Gastrocnemius medialis (tissue), 4 donors: ENCODE measurements at regions not wholly inside any gene's neighbourhood (a gene's known extent, or its start where the extent isn't known, plus 50 kb on each side); places are given as distances from the start of the nearest gene placed in this dataset.

Experiments
- POLR2A ChIP-seq, 2 donors: fragments of 450-650 bp; IDR thresholded peaks; one replicate each; pipeline ENCODE4 v1.6.1; 2017; ENCODE audit warnings: antibody characterized with exemption in 2 of 2, mild to moderate bottlenecking in 2 of 2, moderate library complexity in 2 of 2
- TF ChIP-seq, protein P1 (sequence below), 5 experiments: fragments of 450-650 bp in 3 of 5; fragments of 200-600 bp in 2 of 5; sonication (generic) in 2 of 5; IDR thresholded peaks in 4 of 5; conservative IDR thresholded peaks in 1 of 5; 1 replicate in 4 of 5; 2 replicates in 1 of 5; pipeline ENCODE4 v1.5.1; 2016 to 2019; ENCODE audit warnings: antibody characterized with exemption in 5 of 5, mild to moderate bottlenecking in 3 of 5, moderate library complexity in 3 of 5

DNA sequence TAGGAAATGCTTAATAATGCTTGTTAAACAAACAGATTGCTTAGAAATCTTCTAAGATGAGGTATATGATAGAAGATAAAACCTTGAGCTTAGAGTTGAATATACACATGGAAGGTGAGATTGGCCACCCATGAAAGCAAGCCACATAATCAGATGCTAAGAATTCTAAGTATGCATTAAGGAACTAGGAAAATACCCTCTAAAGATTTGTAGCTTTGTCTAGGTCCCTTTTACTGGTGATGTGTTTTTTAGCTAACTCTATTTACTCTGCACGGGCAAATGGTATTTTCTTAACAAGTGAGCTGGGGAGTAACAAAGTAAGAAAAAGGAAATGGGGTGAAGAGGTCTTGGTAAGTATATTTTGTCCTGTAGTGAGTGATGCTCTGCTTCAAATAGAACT, 310.3 kb downstream of the OXSM start:
- TF ChIP-seq, protein P1, sequence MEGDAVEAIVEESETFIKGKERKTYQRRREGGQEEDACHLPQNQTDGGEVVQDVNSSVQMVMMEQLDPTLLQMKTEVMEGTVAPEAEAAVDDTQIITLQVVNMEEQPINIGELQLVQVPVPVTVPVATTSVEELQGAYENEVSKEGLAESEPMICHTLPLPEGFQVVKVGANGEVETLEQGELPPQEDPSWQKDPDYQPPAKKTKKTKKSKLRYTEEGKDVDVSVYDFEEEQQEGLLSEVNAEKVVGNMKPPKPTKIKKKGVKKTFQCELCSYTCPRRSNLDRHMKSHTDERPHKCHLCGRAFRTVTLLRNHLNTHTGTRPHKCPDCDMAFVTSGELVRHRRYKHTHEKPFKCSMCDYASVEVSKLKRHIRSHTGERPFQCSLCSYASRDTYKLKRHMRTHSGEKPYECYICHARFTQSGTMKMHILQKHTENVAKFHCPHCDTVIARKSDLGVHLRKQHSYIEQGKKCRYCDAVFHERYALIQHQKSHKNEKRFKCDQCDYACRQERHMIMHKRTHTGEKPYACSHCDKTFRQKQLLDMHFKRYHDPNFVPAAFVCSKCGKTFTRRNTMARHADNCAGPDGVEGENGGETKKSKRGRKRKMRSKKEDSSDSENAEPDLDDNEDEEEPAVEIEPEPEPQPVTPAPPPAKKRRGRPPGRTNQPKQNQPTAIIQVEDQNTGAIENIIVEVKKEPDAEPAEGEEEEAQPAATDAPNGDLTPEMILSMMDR (IDR thresholded peaks at IDR 0.05 in 4 of 5, conservative IDR thresholded peaks at IDR 0.05 in 1 of 5), result no peak
- no peak for TF ChIP-seq POLR2A (IDR thresholded peaks at IDR 0.05)
